HepG2 (cell line): ENCODE measurements at regions not wholly inside any gene's neighbourhood (a gene's known extent, or its start where the extent isn't known, plus 50 kb on each side); places are given as distances from the start of the nearest gene placed in this dataset.

Experiments used
- BCL6 ChIP-seq: IDR thresholded peaks from 2 replicates; pipeline ENCODE4 v1.6.1; 2016; ENCODE audit warnings: missing genetic modification reagents, missing compliant biosample characterization
- ETV5 ChIP-seq: IDR thresholded peaks from 2 replicates; pipeline ENCODE4 v1.6.1; 2018; ENCODE audit warnings: missing biosample characterization, missing genetic modification reagents, inconsistent platforms, borderline replicate concordance
- HNF4A ChIP-seq: sonication (generic); formaldehyde crosslinking; IDR thresholded peaks from 2 replicates; pipeline ENCODE4 v1.4.0; 2020; ENCODE audit warnings: missing genetic modification reagents
- KDM6A ChIP-seq: IDR thresholded peaks from 2 replicates; pipeline ENCODE4 v1.6.1; 2016; ENCODE audit warnings: low read depth
- NCOA2 ChIP-seq: sonication (generic); formaldehyde crosslinking; IDR thresholded peaks from 2 replicates; pipeline ENCODE4 v1.8.0; 2022; ENCODE audit warnings: inconsistent platforms
- PAXIP1 ChIP-seq: sonication (generic); formaldehyde crosslinking; conservative IDR thresholded peaks from 2 replicates; pipeline ENCODE4 v1.4.0; 2020; ENCODE audit warnings: mild to moderate bottlenecking, missing genetic modification reagents, moderate library complexity
- RARA ChIP-seq: IDR thresholded peaks from 2 replicates; pipeline ENCODE4 v1.6.1; 2016; ENCODE audit warnings: missing genetic modification reagents, missing compliant biosample characterization
- RXRB ChIP-seq: IDR thresholded peaks from 2 replicates; pipeline ENCODE4 v1.6.1; 2016; ENCODE audit warnings: borderline replicate concordance, missing genetic modification reagents, missing compliant biosample characterization
- SMAD1 ChIP-seq: sonication (generic); formaldehyde crosslinking; IDR thresholded peaks from 2 replicates; pipeline ENCODE4 v1.4.0; 2020; ENCODE audit warnings: missing genetic modification reagents, low read depth, mild to moderate bottlenecking, borderline replicate concordance
- SOX5 ChIP-seq: IDR thresholded peaks from 2 replicates; pipeline ENCODE4 v1.6.1; 2016; ENCODE audit warnings: borderline replicate concordance
- SRSF9 ChIP-seq: fragments of 200-400 bp; formaldehyde crosslinking; IDR thresholded peaks from 2 replicates; pipeline ENCODE4 v1.6.1; 2018; ENCODE audit warnings: borderline replicate concordance, mild to moderate bottlenecking, low read depth, low read length; ENCODE audit not compliant: insufficient read depth, poor library complexity, severe bottlenecking
- ZNF615 ChIP-seq: sonication (generic); formaldehyde crosslinking; IDR thresholded peaks from 2 replicates; pipeline ENCODE4 v1.5.0; 2020; ENCODE audit warnings: mild to moderate bottlenecking, missing genetic modification reagents, borderline replicate concordance
- ZNF629 ChIP-seq: sonication (generic); formaldehyde crosslinking; conservative IDR thresholded peaks from 2 replicates; pipeline ENCODE4 v1.5.0; 2020; ENCODE audit warnings: missing genetic modification reagents
- TF ChIP-seq, protein P1 (sequence below): IDR thresholded peaks from 2 replicates; pipeline ENCODE4 v1.4.0; 2020; ENCODE audit warnings: mild to moderate bottlenecking, missing genetic modification reagents

DNA sequence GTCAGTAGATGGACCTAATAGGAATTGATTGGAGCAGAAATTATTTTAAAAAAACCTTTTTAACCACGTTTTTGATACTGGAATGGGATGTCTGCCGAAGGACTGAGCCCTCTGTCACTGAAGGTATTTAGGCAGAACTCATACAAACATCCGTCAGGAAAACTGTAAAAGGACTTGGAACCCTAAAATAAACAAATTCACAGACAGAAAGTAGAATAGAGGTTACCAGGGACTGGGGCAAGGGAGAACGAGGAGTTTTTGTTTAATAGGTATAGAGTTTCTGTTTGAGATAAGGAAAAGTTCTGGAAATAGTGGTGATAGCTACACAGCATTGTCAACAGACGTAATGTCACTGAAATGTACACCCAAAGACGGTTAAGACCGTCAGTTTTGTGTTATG is 105.5 kb downstream of the BCOR start (continued):
- TF ChIP-seq, protein P1, sequence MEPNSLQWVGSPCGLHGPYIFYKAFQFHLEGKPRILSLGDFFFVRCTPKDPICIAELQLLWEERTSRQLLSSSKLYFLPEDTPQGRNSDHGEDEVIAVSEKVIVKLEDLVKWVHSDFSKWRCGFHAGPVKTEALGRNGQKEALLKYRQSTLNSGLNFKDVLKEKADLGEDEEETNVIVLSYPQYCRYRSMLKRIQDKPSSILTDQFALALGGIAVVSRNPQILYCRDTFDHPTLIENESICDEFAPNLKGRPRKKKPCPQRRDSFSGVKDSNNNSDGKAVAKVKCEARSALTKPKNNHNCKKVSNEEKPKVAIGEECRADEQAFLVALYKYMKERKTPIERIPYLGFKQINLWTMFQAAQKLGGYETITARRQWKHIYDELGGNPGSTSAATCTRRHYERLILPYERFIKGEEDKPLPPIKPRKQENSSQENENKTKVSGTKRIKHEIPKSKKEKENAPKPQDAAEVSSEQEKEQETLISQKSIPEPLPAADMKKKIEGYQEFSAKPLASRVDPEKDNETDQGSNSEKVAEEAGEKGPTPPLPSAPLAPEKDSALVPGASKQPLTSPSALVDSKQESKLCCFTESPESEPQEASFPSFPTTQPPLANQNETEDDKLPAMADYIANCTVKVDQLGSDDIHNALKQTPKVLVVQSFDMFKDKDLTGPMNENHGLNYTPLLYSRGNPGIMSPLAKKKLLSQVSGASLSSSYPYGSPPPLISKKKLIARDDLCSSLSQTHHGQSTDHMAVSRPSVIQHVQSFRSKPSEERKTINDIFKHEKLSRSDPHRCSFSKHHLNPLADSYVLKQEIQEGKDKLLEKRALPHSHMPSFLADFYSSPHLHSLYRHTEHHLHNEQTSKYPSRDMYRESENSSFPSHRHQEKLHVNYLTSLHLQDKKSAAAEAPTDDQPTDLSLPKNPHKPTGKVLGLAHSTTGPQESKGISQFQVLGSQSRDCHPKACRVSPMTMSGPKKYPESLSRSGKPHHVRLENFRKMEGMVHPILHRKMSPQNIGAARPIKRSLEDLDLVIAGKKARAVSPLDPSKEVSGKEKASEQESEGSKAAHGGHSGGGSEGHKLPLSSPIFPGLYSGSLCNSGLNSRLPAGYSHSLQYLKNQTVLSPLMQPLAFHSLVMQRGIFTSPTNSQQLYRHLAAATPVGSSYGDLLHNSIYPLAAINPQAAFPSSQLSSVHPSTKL (CRISPR knock-in tag), result peak; percentile 32; the same call in 1 of the 2 replicates
- TF ChIP-seq BCL6 (CRISPR knock-in tag) (peak; percentile 66), RXRB (peak; percentile 90), SOX5 (peak; percentile 34; the same call in 1 of the 2 replicates), SRSF9 (no peak), ZNF615 (no peak), SMAD1 (CRISPR knock-in tag) (no peak), HNF4A (CRISPR knock-in tag) (peak; percentile 53; the same call in 1 of the 2 replicates), PAXIP1 (peak; percentile 85), ZNF629 (CRISPR knock-in tag) (no peak), RARA (CRISPR knock-in tag) (peak; percentile 44; the same call in 1 of the 2 replicates), NCOA2 (CRISPR knock-in tag) (0 out of 2 replicates have a peak, but pooled peaks have one; percentile 34), ETV5 (CRISPR knock-in tag) (peak; percentile 39; the same call in 1 of the 2 replicates), KDM6A (0 out of 2 replicates have a peak, but pooled peaks have one; percentile 52)
